Omental fat pad (tissue), 3 donors: ENCODE measurements at regions not wholly inside any gene's neighbourhood (a gene's known extent, or its start where the extent isn't known, plus 50 kb on each side); places are given as distances from the start of the nearest gene placed in this dataset.

Source experiments
- ATAC-seq: fragments of 150-250 bp; one replicate; pipeline ENCODE4 v1.9.1; 2016; ENCODE audit warnings: mild to moderate bottlenecking, moderate library complexity; ENCODE audit not compliant: low FRiP score
- DNase-seq: peaks from one replicate; pipeline ENCODE4 v3.0.0-alpha.2; 2019; ENCODE audit warnings: low spot score
- TF ChIP-seq, protein P1 (sequence below), 3 donors: fragments of 450-650 bp; IDR thresholded peaks; one replicate each; pipeline ENCODE4 v1.5.1; 2016 to 2017; ENCODE audit warnings: antibody characterized with exemption in 3 of 3, mild to moderate bottlenecking in 3 of 3, moderate library complexity in 2 of 3

DNA sequence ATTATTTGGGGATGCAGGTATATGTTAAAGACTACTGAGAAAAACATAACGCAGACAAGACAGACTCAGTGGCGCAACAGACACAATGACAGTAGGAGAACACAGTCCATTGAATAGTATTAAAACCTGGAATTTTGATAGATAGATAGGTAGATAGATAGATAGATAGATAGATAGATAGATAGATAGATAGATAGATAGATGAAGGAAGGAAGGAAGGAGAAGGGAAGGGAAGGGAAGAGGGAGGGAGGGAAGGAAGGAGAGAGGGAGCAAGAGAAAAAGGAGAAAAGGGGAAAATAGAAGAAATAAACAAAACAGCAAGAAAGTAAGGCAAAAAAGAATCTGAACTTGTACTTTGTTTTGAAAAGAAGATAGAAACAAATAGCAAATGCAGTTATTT is 404.5 kb downstream of the FOXO1 start:
- DNase-seq: no peak
- no peak for ATAC-seq
- TF ChIP-seq, protein P1, sequence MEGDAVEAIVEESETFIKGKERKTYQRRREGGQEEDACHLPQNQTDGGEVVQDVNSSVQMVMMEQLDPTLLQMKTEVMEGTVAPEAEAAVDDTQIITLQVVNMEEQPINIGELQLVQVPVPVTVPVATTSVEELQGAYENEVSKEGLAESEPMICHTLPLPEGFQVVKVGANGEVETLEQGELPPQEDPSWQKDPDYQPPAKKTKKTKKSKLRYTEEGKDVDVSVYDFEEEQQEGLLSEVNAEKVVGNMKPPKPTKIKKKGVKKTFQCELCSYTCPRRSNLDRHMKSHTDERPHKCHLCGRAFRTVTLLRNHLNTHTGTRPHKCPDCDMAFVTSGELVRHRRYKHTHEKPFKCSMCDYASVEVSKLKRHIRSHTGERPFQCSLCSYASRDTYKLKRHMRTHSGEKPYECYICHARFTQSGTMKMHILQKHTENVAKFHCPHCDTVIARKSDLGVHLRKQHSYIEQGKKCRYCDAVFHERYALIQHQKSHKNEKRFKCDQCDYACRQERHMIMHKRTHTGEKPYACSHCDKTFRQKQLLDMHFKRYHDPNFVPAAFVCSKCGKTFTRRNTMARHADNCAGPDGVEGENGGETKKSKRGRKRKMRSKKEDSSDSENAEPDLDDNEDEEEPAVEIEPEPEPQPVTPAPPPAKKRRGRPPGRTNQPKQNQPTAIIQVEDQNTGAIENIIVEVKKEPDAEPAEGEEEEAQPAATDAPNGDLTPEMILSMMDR (IDR thresholded peaks at IDR 0.05): no peak

DNA sequence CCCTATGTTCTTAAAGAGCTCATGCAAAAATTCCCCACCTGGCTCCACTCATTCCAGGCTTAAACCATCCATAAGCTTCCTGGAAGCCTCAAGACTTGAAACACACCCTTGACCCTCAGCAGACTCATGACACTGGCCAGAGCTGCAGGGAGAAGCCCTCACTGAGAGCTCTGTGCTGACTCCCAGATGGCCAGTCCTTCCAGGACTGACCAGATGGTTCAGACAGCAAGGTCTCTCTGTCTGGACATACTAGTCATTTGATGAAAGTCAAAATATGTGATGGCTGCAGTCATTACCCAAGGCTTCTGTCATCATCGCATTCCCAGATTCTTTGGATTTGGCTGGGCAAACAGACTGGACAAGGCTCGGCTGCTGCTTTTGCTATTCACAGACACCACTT is 397.4 kb downstream of the FOXO1 start:
- ATAC-seq (no peak), DNase-seq (no peak)
- TF ChIP-seq, protein P1 (IDR thresholded peaks at IDR 0.05): no peak

DNA sequence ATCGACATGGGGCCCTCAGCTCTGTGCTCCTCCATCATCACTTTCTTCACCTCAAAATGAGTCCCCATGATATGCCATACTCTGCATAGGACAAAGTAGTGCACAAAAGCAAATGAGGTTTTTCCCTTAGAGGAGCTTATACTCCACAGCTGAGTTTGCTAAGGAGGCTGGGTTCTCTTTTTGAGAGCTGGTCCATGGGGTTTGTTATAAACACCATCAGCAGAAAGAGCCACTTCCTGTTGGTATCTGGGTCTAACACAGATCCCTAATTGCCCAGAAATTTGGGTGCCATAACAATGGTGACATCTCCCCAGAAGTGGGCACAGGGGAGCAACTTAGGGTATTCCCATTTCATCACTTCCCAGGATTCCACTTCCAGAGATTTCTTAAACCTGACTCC is 395.7 kb downstream of the FOXO1 start:
- DNase-seq (no peak), ATAC-seq (no peak)
- TF ChIP-seq, protein P1 (IDR thresholded peaks at IDR 0.05): no peak

DNA sequence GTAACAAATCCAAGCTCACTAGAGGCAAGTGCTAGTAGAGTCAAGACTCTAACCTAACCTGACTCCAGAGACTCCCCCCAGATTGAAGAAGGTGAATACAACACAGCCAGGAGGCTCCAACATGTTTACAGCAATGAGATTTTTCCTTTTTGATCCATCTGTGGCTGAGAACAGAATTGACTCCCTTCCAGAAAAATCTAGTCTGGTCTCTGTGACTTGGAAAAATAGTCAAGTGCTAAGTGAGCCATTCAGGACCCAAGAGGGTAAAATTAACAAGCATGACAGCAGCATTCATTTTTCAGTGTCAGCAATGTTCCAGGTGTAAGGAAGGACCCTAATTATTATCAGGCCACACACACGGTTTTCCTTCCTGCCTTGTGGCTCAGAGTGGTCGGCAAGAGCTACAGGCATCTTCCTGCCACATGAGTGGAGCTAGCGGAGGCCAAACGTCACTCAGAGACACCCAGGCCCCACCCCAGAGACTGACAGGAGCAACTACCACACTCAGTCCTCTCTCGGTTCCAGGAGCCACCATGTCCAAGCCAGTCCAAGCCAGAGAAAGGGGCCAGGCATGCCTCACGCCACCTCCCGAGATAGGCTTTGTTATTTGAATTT is 395.1 kb downstream of the FOXO1 start:
- TF ChIP-seq, protein P1 (IDR thresholded peaks at IDR 0.05): no peak
- DNase-seq (no peak), ATAC-seq (no peak)

DNA sequence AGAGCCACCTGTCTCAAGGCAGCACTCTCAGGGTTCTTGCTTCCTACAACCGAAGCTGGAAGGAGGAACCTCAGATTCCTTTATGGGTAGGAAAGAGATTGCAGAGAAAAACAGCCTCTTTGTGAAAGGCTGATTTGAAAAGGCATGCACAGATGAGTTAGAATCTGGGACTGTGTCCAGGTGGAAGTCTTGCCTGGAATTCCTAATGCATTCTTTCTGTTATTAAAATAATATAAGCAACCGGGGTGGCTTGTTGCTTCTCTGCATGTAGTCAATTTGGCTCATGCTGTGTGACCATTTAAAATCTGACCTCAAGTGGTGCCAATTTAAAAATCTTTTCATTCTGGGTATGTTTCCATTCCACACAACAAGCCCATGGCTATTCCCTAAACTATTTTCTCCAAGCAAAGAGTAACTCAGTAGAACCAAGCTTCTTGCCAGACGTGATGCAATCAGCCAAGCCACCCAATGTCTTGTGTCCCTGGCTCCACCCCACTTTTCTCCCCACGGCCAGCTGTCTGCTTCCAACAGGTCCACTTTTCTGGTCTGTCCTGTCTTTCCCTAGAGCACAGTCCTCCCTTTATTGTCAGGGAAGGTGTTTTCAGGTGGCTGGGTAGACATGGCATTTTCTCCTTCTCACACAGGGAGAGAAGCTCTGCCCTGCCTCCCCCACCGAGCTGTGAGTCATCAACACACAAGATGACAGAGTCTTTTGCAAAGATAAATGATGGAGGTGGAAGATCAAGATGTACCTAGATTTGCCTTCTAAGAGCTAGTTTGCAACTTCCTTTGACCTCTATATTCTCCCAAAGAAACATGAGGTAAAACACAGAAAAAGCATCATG is 394.3 kb downstream of the FOXO1 start:
- TF ChIP-seq, protein P1 (IDR thresholded peaks at IDR 0.05): no peak
- DNase-seq (no peak), ATAC-seq (peak; percentile 68)

DNA sequence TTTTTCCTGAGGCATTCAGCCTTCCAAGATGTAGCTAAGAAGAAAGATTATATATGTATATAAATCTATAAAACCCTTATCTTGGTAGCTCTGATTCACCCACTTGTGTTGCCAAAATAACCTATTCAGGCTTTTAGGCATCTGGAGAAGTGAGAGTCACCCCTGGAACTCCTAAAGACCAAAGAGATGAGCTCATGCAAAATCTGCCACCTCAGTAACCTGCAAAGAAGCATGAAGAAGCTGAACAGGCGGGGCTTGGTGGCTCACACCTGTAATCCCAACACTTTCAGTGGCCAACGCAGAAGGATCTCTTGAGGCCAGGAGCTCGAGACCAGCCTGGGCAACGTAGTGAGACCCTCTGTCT is 393.7 kb downstream of the FOXO1 start:
- TF ChIP-seq, protein P1 (IDR thresholded peaks at IDR 0.05): no peak
- DNase-seq: no peak
- ATAC-seq: peak; percentile 60
